GM10266 (cell line): ENCODE measurements at regions not wholly inside any gene's neighbourhood (a gene's known extent, or its start where the extent isn't known, plus 50 kb on each side); places are given as distances from the start of the nearest gene placed in this dataset.
"Not testable (repeated sequence)": the region's sequence is repeated elsewhere in the genome, so short reads cannot be mapped to it uniquely, and the experiment has no call there.

Experiments
- DNase-seq: peaks from one replicate; pipeline ENCODE4 v3.0.0; 2012; ENCODE audit errors: extremely low spot score
- TF ChIP-seq, protein P1 (sequence below): IDR thresholded peaks from 2 replicates; pipeline ENCODE4 v1.5.1; 2012; ENCODE audit warnings: mild to moderate bottlenecking, low read depth; ENCODE audit not compliant: control insufficient read depth, insufficient read depth; ENCODE audit errors: missing control alignments

- DNase-seq, result no peak
- TF ChIP-seq, protein P1, sequence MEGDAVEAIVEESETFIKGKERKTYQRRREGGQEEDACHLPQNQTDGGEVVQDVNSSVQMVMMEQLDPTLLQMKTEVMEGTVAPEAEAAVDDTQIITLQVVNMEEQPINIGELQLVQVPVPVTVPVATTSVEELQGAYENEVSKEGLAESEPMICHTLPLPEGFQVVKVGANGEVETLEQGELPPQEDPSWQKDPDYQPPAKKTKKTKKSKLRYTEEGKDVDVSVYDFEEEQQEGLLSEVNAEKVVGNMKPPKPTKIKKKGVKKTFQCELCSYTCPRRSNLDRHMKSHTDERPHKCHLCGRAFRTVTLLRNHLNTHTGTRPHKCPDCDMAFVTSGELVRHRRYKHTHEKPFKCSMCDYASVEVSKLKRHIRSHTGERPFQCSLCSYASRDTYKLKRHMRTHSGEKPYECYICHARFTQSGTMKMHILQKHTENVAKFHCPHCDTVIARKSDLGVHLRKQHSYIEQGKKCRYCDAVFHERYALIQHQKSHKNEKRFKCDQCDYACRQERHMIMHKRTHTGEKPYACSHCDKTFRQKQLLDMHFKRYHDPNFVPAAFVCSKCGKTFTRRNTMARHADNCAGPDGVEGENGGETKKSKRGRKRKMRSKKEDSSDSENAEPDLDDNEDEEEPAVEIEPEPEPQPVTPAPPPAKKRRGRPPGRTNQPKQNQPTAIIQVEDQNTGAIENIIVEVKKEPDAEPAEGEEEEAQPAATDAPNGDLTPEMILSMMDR, result no peak
Observed at GRCh38 chr3:16076564-16076963, 97.9 kb upstream of the GALNT15 start.

DNA sequence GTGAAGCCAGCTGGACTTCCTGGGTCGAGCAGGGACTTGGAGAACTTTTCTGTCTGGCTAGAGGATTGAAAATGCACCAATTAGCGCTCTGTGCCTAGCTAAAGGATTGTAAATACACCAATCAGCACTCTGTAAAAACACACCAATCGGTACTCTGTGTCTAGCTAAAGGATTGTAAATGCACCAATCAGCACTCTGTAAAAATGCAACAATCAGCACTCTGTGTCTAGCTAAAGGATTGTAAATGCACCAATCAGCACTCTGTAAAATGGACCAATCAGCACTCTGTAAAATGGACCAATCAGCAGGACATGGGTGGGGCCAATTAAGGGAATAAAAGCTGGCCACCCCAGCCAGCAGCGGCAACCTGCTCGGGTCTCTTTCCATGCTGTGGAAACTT is 97.3 kb upstream of the GALNT15 start:
- not testable (repeated sequence) for DNase-seq

- not testable (repeated sequence) for DNase-seq
Observed at GRCh38 chr3:16077681-16078080, 96.8 kb upstream of the GALNT15 start.

DNA sequence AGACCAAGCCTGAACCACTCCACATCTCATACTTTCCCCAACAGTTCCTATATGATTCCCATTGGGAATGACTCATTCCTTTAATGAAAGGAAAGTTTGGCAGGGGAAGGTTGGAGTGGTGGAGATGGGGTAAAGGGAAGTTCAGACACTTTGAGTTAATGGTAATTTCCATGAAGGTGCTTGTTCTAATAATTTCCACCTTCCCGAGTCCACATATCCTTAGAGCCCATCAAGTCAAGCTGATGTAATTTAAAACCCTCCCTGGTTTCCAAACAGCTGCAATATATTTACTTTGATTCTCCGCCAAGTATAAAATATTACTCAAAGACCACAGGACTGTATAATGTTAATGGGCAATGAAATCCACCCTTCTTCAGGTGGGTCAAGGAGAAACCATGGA is 95.0 kb upstream of the GALNT15 start:
- DNase-seq, result no peak

DNA sequence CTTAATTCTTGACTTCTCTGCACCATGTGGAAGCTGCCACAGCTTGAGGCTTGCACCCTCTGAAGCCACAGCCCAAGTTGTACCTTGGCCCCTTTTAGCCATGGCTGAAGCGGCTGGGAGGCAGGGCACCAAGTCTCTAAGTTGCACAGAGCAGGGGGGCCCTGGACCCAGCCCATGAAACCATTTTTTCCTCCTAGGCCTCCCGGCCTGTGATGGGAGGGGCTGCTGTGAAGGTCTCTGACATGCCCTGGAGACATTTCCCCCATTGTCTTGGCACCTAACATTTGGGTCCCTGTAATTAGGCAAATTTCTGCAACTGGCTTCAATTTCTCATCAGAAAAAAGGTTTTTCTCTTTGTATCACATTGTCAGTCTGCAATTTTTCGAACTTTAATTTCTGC is 92.8 kb upstream of the GALNT15 start:
- TF ChIP-seq, protein P1, result no peak
- DNase-seq, result no peak

More for the DNA sequence above, 95.0 kb upstream of the GALNT15 start:
- TF ChIP-seq, protein P1, result no peak

GRCh38 chr3:16084887-16085286 is 89.6 kb upstream of the GALNT15 start:
- no peak for DNase-seq

GRCh38 chr3:16085410-16085809 is 89.1 kb upstream of the GALNT15 start:
- TF ChIP-seq, protein P1, result no peak
- no peak for DNase-seq

More at GRCh38 chr3:16084887-16085286, 89.6 kb upstream of the GALNT15 start:
- TF ChIP-seq, protein P1, result no peak

DNA sequence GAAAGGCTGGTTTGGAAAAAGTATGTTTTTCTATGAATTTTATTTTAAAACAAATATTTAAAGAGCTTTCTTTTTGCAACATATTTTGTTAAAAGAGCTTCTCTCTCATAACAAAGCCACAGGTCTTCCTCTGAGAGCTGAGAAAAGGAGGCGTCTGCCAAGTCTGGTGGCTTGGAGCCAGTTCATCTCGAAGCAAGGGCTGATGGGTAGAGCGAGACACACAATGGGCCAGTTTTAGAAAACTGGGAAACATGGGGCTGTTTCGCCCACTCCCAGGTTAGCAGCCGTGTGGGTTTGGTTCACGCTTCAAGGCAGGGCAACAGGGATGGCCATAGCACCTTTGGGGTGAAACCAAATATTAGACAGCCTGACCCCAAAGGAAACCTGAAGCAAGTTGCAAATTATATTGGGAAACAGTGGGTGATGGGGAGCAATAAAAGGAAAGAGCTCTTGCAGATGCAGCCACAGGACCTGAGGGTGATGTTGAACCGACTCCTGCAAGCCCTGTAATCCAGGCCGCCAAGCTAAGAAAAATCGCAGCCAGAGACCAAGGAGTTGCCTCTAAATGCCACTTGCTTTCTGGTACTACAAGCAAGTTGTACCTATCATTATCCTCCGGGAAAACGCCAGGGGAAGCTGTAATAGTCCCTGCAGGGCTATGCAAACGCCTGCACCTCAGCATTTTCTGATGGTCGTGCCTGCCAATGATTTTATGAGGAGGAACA is 88.4 kb upstream of the GALNT15 start:
- DNase-seq, result no peak
- TF ChIP-seq, protein P1, result no peak
